ENCODE measurements at regions not wholly inside any gene's neighbourhood (a gene's known extent, or its start where the extent isn't known, plus 50 kb on each side); places are given as distances from the start of the nearest gene placed in this dataset.

DNA sequence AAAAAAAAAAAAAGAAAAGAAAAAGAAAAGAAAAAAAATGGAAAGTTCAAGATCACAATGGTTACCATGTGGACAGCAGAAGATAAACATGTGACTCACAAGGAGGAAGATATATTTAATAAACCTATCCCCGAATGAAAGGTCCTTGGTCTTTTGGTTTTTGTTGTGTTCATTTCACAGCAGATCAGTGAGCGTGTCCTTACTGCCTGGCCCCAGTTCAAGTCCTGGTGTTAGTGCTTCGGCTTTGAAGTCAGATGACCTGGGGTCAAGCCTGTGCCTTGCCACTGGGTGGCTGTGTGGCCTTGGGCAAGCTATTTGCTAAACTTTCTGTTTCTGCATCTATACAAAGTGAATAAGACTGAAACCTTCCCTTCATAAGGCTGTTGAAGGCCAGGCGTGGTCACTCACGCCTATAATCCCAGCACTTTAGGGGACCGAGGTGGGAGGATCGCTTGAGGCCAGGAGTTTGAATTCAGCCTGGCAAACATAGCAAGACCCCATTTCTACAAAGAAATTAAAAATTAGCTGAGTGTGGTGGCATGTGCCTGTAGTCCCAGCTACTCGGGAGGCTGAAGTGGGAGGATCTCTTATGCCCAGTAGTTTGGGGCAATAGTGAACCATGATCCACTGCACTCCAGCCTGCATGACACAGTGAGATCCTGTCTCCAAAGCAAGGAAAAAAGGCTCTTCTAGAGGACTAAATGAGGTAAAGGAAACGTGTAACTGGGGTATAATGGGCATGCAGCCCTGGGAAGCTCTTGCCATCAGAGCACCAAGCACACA is 94.5 kb upstream of the SPATA31D4 start:
- FAIRE-seq: no peak
- DNase-seq (ENCODE audit: low spot score in 2 of 2): no peak

DNA sequence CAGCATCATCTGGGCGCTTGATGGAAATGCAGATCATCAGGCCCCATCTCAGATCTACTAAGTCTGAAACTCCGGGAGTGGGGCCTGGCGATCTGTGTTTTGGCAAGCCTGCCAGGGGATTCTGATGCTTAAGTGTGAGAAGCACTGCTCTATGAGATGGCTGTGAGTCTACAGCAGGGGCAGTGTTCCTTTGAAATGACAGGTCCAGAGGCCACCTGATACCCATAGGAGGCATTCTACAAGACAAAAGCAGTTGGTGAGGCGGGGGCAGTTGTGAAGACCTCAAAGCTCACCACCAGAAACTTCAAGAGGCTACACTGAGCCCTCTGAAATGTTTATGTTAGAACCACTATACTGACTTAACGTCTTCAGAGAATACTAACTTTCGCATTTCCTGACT is 86.9 kb upstream of the SPATA31D4 start:
- no peak for DNase-seq (ENCODE audit: low spot score in 2 of 2)
- no peak for FAIRE-seq

DNA sequence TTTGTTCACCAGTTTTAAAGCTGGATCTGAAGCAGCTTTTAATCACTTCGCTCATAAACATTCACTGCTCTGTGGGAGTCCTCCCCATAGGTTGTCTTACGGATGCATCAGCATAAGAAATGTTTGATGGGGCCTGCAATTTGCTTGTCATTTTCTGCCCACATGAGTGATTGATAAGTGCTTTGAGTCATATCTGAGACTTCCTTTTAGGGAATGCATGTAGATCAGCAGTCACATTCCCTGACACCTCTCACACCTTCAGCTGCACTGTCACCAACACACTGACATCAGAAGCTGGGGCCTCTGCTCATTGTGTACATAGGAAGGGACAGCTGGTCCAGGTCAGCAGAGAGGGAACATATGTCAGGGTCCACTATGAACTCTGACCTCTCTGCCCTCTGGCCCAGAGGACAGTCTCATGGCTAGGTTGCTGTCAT is 84.1 kb upstream of the SPATA31D4 start:
- DNase-seq (ENCODE audit: low spot score in 2 of 2) (no peak), FAIRE-seq (no peak)

DNA sequence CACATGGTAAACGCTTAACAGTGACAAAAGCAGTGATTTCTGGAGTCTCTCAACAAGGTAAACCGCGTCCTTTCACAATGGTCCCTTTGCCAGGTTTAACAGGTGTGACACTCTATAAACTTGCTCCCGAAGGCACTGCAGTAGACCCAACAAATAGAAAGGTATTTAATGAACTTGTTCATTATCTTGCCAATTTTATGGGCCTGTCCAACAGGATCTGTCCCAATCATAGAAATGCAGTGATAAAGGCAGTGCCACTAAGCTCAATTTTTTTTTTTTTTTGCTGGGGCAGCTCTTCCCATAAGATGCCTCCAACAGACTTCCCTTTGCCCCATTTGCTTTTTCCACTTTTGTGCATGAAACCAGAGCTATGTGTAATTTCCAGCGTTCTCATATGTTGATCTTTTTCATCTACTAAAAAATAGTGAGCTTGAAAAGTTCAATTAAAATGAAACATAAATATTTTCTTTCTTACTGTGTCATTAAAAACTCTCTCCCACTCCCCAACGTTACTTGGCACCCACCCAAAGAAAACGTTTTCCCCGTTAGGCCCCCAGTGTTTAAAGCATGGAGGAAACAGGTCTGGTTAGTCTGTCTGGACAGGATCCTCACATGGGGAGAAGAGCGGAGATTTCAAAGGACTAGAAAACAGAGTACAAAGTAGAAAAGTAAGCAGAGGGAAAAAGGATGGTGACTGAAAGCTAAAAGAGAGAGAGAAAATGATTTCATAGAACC is 80.9 kb upstream of the SPATA31D4 start:
- no peak for FAIRE-seq
- DNase-seq (ENCODE audit: low spot score in 2 of 2): no peak

DNA sequence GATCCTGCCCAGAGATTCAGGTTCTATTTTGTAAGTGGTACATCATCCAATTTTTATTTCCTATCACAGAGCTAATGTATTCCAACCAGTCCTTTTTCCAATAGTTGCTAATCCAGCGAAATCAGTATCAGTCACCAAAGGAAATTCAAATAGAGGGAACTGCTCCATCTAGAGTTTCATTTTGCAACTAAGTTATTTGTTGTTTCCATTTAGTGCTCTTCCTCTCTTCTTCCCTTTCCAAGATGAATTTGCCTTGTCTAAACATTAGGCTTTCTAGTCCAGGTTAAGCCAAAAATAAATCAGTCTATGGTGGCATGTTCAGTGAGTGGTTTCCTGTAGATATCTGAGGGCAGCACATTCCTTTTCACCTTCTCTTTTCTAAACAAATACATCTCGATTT is 79.8 kb upstream of the SPATA31D4 start:
- DNase-seq (ENCODE audit: low spot score in 2 of 2) (peak in 1 of 2 donors; percentile 35), FAIRE-seq (peak; percentile 84)

DNA sequence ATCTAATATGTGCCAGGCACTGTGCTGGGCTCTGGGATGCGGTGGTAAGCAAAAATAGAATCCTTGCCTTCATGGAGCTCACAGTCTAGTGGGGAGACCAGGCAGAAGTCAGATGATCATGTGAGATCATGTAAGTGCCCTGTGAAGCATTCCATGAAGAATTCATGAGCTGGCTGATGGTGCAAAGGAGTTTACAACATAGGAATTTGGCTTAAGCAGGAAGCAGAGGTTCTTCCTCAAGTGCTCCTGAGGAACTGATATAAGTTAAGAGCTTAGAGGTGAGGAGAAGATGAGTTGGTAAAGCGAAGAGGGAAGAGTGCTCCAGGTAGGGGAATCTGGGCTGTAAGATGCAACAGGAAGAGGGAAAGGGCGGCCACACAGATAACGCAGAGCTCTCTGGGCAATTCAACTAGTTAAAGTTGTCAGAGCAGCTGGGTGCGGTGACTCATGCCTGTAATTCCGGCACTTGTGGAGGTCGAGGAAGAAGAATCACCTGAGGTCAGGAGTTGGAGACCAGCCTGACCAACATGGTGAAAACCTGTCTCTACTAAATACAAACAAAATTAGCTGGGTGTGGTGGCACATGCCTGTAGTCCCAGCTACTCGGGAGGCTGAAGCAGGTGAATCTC is 78.5 kb upstream of the SPATA31D4 start:
- DNase-seq (ENCODE audit: low spot score in 2 of 2) (no peak), FAIRE-seq (no peak)

DNA sequence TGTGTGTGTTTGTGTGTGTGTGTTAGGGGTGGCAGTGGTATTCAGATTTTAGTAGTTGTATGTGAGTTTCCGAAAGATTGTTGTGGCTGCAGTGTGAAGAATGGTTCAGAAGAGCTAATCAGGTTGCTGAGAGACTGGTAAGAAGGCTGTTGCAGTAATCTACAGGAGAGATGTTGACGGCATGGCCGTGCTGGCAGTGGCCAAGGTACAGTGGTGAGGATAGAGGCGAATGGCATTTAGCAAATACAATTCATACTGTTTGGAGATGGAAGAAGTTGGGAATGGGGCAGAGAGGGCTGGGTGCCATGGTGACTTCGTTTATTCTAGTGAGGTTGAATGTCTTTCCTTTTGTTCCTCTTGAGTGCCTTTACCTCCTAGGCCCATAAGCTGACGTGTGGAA is 77.5 kb upstream of the SPATA31D4 start:
- DNase-seq (ENCODE audit: low spot score in 2 of 2): no peak
- FAIRE-seq: no peak

DNA sequence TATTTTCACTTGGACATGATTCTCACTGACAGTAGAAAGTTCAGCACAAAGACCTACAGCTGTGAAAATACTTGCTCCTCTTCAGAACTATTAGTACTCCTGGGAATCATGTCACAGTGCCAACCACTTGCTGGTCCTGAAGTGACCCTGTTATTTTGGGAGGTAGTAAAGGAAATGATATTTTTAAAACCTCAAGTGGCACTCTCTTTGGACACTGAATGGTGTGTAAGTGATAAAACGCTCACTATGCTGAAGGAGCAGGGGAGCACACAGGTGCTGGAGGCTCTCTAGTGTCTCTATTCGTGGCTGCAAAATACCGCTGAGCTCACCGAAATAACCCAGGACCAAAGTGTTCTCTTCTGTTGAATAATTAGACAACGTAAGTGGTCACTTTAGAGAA is 76.9 kb upstream of the SPATA31D4 start:
- FAIRE-seq (no peak), DNase-seq (ENCODE audit: low spot score in 2 of 2) (no peak)

DNA sequence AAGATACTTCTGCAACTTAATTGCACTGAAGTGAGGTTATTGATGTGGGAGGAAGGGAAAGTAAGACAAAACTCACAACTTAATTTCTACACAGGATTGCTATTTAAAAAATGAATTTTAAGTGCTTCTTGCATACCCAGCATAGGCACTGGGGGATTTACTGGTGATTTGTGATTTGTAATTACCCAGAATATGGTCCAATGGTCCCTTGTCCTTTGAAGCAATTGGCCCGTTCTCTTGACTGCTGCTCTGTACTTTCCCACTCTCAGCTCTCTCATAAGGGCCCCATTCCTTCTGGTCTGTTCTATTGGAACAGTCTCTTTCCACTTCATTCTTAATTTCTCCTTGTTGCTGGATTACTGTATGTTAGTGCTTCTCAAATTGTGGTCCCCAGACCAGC is 75.4 kb upstream of the SPATA31D4 start:
- FAIRE-seq: no peak
- DNase-seq (ENCODE audit: low spot score in 2 of 2): no peak

DNA sequence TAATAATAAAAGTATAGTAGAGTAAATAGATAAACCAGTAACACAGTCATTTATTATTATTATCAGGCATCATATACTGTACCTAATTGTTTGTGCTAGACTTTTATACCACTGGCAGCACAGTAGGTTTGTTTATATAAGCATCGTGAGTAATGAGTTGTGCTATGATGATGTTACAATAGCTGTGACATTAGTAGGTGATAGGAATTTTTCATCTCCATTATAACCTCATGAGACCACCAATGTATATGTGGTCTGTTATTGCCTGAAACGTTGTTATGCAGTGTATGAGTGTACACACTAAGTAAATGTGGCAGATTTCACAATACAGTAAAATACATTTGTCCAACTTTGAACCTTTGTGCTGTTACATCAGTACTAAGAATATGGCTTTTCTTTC is 72.7 kb upstream of the SPATA31D4 start:
- FAIRE-seq (no peak), DNase-seq (ENCODE audit: low spot score in 2 of 2) (no peak)

DNA sequence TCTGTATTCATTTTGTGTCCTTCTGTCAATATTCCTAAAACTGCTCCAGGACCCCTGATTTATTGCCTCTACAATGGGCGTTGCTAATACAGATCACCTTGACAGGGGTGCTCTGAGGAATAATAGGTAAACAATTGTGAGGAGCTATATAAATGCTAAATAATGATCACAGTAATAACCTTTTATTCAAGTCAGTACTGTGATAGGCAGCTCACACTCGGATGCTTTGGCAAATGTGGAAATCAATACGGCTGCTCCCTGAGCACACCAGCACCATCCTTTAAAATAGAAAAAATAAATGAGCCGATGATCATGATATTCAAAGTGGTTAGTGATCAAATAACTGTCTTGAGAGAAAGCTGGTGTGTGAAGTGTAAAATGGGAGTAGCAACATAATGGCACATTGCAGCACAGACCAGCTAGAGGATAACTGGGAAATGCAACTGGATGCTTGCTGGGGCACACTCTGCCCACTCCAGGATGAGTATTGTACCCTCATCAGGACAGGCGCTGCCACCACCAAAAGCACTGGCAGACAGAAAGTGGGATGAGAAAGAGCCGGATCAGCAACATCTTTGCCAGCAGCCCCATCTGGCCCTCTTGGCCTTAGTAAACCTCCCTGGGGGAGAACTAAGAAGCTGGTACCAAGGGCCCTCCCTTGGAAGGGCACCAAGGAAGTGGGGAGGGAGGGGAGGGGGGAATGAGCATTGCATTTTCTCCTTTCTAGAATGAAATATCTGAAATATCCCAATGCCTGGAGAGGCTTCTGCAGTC is 69.4 kb upstream of the SPATA31D4 start:
- FAIRE-seq: no peak

DNA sequence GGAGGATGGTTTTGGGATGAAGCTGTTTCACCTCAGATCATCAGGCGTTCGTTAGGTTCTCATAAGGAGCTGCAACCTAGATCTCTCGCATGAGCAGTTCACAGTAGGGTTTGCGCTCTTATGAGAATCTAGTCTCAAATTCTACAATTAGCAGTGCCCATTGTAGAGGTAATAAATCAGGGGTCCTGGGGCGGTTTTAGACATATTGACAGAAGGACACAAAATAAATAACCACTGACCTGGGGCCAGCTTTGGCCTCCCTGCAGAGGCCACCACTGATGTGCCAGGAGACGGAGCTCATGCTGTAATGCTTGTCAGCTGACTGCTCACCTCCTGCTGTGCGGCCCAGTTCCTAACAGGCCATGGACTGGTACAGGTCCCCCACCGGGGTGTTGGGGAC is 67.6 kb upstream of the SPATA31D4 start:
- DNase-seq (ENCODE audit: low spot score in 2 of 2) (no peak), FAIRE-seq (no peak)

More for the DNA sequence above, 69.4 kb upstream of the SPATA31D4 start:
- DNase-seq (ENCODE audit: low spot score in 2 of 2): no peak

DNA sequence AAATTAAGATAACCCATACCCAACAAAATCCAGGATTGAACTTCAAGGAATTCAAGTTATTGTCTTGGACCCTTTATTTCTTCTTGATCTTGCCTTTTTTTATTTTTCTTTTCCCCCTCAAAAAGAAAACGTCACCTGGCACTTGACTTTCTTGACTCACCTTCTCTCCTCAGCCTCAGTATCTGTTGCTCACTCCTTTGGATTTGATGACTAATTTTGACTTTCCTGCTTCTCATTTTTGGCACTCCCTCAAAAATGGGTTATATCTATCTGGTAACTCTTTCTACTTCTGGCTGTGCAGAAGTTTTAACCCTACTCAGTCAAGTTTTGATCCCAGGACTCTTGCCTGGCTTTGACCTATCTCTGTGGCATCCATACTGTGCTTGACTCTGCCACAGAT is 66.6 kb upstream of the SPATA31D4 start:
- no peak for FAIRE-seq
- DNase-seq (ENCODE audit: low spot score in 2 of 2): no peak

DNA sequence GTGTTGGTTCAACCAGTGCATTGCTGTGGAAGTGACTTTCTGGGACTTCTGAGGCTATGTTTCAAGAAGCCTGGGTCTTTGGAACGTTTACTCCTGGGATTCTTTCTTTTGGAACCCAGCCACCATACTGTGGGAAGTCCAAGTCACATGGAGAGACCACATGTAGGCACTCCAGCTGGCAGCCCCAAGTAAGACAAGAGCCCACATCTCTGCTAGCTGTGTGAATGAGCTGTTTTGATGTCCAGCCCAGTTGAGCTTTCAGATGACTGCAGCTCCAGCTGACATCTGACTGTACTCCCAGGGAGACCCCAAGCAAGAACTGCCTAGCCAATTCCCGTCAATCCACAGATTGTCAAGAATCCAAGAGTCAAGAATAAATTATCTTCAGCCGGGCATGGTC is 60.1 kb upstream of the SPATA31D4 start:
- no peak for FAIRE-seq

DNA sequence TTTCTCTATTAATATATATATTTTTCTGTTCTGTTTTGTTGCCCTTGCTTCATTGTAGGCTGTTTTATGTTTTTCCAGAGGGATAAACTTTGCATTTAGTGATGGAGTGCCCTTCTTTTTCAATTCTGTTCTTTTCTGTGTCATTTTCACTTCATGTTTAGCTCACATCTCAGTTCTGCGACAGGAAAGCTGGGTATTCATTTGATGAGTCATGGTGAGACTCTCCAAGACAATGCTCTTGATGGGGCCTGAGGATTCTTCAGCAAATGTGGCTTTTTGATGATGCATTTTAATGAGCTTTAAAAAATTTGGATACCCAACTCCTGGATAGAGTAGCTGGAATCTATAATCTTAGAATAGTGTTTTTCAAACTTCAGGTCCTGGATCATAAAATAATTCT is 56.5 kb upstream of the SPATA31D4 start:
- DNase-seq (ENCODE audit: low spot score in 2 of 2): no peak
- no peak for FAIRE-seq

More for the DNA sequence above, 60.1 kb upstream of the SPATA31D4 start:
- DNase-seq (ENCODE audit: low spot score in 2 of 2): no peak

DNA sequence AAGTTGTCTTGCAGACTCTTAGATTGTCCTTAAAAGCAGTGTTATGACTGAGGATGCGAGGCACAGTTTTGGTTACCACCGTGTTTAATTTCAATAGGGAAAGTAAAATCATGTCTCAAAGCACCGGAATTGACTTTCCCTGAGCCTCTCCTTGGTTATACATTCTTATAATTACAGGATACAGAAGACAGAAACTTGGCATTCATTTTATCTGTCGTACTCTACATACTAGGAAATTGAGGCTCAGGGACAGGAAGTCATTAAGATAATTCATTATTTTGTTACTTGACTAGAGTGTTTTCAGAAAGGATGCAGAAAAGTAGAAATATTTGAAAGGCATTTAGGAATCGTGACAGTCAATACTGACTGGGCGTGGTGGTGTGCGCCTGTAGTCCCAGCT is 54.0 kb upstream of the SPATA31D4 start:
- FAIRE-seq (no peak), DNase-seq (ENCODE audit: low spot score in 2 of 2) (no peak)

DNA sequence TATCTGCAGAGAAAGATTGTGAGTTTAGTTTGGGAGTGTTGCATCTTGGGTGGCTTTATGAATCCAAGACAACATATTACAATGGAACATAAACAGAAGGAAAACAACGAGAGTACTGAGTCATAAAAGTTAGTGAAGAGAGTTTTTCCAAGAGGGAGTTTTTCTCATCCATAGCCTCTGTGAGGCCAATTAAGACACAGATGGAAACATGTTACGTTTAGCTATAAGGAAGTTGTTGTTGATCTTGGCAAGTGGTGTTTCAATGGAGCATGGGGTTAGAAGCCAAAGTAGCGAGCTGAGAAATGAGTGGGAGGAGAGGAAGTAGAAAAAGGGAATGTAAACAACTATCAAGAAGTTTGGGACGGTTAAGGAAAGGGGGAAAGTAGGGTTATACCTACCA is 53.3 kb upstream of the SPATA31D4 start:
- DNase-seq (ENCODE audit: low spot score in 2 of 2) (no peak), FAIRE-seq (no peak)

DNA sequence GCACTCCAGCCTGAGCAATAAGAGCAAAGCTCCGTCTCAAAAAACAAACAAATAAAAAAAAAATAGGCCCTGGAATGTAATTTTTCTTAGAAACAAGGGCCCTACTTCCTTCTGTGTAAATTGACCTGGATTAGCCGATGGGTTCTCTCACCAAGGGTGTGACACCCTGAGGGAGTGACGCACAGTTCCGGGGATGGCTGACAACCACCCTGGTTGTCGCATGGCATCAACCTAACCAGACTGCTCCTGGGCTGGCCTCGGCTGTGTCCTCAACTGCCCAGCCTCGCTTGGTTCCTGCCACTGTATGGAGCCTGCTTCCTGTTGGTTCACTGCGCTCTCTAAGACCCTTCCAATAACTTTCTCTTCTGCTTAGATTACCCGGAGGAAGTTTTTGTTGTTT is 51.2 kb upstream of the SPATA31D4 start:
- FAIRE-seq: no peak

More for the DNA sequence above, 51.2 kb upstream of the SPATA31D4 start:
- DNase-seq (ENCODE audit: low spot score in 2 of 2): no peak

All from frontal cortex (tissue), 3 donors.